CD4-positive, alpha-beta T cell (primary cell): ENCODE measurements at regions not wholly inside any gene's neighbourhood (a gene's known extent, or its start where the extent isn't known, plus 50 kb on each side); places are given as distances from the start of the nearest gene placed in this dataset.

Experiments
- ATAC-seq: fragments of 200-7000 bp; cut with Tn5 transposase; one replicate; pipeline ENCODE4 v1.10.0; 2022; ENCODE audit warnings: mild to moderate bottlenecking; ENCODE audit not compliant: poor library complexity
- CTCF ChIA-PET: fragments of 350-600 bp; sonication (Branson Sonifier 250); formaldehyde crosslinking; loops from one replicate; lab custom pipeline; 2021; ENCODE audit warnings: antibody characterized with exemption, inconsistent platforms; lab: Charles Lee
- POLR2A ChIA-PET: fragments of 350-600 bp; sonication (Branson Sonifier 250); formaldehyde crosslinking; loops from one replicate; lab custom pipeline; 2021; ENCODE audit warnings: antibody characterized with exemption, inconsistent platforms; lab: Charles Lee
- DNase-seq, 14 experiments: peaks; one replicate each; pipeline ENCODE4 v3.0.0-alpha.2; 2013 to 2020; ENCODE audit warnings: mixed read lengths in 2 of 14
- H3K27ac ChIP-seq, 2 donors: one replicate each; pipeline versions ENCODE4 v1.5.1 to v1.7.0; 2013; ENCODE audit warnings: low read length in 2 of 2, low read depth in 1 of 2, mild to moderate bottlenecking in 1 of 2
- H3K27me3 ChIP-seq, 2 experiments: 1 replicate in 1 of 2; 2 replicates in 1 of 2; pipeline versions ENCODE4 v1.6.1 to v1.7.0; 2013; ENCODE audit warnings: low read length in 2 of 2, control low read depth in 1 of 2, mild to moderate bottlenecking in 1 of 2, moderate library complexity in 1 of 2; ENCODE audit not compliant: insufficient read depth in 2 of 2, control insufficient read depth in 1 of 2
- H3K36me3 ChIP-seq: one replicate; pipeline ENCODE4 v1.6.1; 2013; ENCODE audit warnings: low read length, control low read depth; ENCODE audit not compliant: insufficient read depth
- H3K4me1 ChIP-seq: one replicate; pipeline ENCODE4 v1.6.1; 2013; ENCODE audit warnings: low read length, control low read depth; ENCODE audit not compliant: insufficient read depth
- H3K4me3 ChIP-seq: one replicate; pipeline ENCODE4 v1.5.1; 2013; ENCODE audit warnings: mild to moderate bottlenecking, low read length, moderate library complexity
- H3K9me3 ChIP-seq, 2 experiments: 1 replicate in 1 of 2; 2 replicates in 1 of 2; pipeline versions ENCODE4 v1.6.1 to v1.7.0; 2013; ENCODE audit warnings: low read length in 2 of 2, mild to moderate bottlenecking in 2 of 2, control low read depth in 1 of 2, moderate library complexity in 1 of 2; ENCODE audit not compliant: control insufficient read depth in 1 of 2, insufficient read depth in 1 of 2
- H3K27ac Mint-ChIP-seq: one replicate; pipeline ENCODE4 v1.8.0; 2020; ENCODE audit warnings: mixed read lengths
- H3K27me3 Mint-ChIP-seq: one replicate; pipeline ENCODE4 v1.8.0; 2021; ENCODE audit warnings: mixed read lengths
- H3K36me3 Mint-ChIP-seq: one replicate; pipeline ENCODE4 v1.8.0; 2021; ENCODE audit warnings: low read depth, mixed read lengths
- H3K4me1 Mint-ChIP-seq: one replicate; pipeline ENCODE4 v1.8.0; 2021; ENCODE audit warnings: low read depth, mixed read lengths
- H3K4me3 Mint-ChIP-seq: one replicate; pipeline ENCODE4 v1.8.0; 2020; ENCODE audit warnings: mild to moderate bottlenecking, mixed read lengths
- H3K9me3 Mint-ChIP-seq: one replicate; pipeline ENCODE4 v1.8.0; 2020; ENCODE audit warnings: mixed read lengths
- intact Hi-C, 2 experiments: fragments of 100-400 bp; cut with DNase I in 1 of 2; cut with micrococcal nuclease in 1 of 2; formaldehyde crosslinking; loops; one replicate each; pipeline versions ENCODE4 v1.15.1 to v1.9.0; 2023 to 2025; cut with DNase I, micrococcal nuclease
- TF ChIP-seq, protein P1 (sequence below): fragments of 200-600 bp; IDR thresholded peaks from one replicate; pipeline ENCODE4 v1.8.0; 2022; ENCODE audit warnings: antibody characterized with exemption, mild to moderate bottlenecking

DNA sequence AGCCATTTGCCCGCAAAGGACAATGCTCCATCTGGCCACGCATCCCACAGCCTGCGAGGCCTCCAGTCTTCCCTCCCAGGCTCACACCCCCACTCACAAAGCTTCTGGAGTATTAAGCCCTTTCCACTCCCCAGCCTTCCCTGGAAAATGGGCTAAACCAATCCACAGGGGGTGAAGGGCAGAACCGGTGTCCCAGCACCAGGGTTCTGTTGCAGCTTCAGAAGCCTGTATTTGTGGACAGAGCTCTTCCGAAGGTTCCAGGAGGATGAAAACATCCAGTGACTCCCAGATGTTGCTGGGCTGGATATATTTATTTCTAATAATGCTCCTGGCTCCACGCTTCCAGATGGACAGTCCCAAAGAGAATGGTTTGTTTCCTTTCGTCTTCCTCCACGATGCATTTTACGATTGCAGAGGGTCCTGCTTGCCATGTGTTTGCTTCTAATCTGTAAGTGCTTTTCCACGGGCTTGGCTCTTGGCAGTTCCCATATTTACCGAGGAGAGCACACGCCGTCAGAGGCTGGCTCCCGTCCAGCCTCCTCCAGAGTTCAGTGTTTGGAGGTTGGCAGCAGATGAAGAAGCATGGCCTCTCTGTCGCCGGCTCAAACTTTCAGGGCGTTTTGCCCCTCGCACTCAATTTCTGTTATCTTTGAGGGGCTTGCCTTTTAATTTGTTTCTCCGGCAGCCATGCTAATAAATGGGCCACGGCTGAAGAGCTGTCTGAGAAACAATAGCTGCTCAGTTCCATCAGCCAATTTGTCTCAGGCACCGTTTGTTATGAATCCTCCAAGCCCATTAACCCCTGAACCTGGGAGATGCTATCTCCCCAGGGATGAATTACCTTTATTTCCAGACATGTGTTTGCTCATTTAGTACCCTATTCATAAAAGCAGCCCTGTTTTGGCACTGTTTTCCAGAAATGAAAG is 367.9 kb upstream of the PROK2 start:
- DNase-seq: no peak
- Mint-ChIP-seq H3K36me3 (no peaks in the 10 kb centered on the region), H3K4me3 (no peak overlapping the region), H3K9me3 (no peaks in the 10 kb centered on the region), H3K27me3 (no peaks in the 10 kb centered on the region), H3K4me1 (no peaks in the 10 kb centered on the region), H3K27ac (no peak overlapping the region)
- Histone ChIP-seq H3K27ac (no peak overlapping the region), H3K36me3 (no peaks in the 10 kb centered on the region), H3K27me3 (no peaks in the 10 kb centered on the region), H3K9me3 (no peaks in the 10 kb centered on the region), H3K4me3 (no peak overlapping the region), H3K4me1 (no peaks in the 10 kb centered on the region)
- ATAC-seq: no peak
- ChIA-PET POLR2A (no interaction called here), CTCF (no interaction called here)
- TF ChIP-seq, protein P1, sequence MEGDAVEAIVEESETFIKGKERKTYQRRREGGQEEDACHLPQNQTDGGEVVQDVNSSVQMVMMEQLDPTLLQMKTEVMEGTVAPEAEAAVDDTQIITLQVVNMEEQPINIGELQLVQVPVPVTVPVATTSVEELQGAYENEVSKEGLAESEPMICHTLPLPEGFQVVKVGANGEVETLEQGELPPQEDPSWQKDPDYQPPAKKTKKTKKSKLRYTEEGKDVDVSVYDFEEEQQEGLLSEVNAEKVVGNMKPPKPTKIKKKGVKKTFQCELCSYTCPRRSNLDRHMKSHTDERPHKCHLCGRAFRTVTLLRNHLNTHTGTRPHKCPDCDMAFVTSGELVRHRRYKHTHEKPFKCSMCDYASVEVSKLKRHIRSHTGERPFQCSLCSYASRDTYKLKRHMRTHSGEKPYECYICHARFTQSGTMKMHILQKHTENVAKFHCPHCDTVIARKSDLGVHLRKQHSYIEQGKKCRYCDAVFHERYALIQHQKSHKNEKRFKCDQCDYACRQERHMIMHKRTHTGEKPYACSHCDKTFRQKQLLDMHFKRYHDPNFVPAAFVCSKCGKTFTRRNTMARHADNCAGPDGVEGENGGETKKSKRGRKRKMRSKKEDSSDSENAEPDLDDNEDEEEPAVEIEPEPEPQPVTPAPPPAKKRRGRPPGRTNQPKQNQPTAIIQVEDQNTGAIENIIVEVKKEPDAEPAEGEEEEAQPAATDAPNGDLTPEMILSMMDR: no peak
- intact Hi-C loops: no loop called here

DNA sequence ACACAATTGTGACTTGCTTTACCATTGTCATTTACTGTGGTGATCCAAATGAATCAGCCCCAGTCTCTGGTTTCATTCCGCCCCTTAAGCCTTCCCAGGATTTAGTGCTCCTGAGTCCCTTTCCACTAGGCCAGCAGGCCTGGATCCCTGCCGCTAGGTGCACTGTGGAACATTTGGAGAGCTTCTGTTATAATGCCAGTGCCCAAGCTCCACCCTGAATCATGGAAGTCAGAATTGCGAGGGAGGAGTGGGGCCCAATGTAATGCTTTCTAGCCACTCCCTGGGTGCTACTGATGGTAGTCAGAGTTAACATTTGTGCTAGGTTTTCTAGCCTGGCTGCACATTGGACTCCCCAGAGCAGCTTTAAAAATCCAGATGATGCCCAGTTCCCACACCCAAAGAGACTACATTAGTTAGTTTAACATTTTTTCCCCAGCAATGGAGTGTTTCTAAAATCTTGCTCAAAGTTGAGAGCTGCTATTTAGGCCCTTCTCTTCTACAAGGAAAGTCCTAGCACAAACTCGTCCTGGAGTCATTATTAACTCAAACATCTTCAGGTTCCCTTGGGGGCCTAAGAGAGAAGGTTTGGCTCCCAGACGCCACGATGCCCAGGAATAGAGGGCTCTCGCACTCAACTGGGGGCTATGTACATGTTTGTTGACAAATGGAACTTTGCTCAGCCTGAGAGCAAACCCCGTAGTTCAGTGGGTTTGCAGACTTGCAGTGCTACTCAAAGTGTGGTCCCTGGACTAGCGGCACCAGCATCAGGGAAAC is 366.7 kb upstream of the PROK2 start:
- intact Hi-C loops: no loop called here
- Histone ChIP-seq H3K4me3 (no peak overlapping the region), H3K4me1 (no peaks in the 10 kb centered on the region), H3K9me3 (no peaks in the 10 kb centered on the region), H3K36me3 (no peaks in the 10 kb centered on the region), H3K27me3 (no peaks in the 10 kb centered on the region), H3K27ac (no peak overlapping the region)
- Mint-ChIP-seq H3K27ac (no peak overlapping the region), H3K4me1 (no peaks in the 10 kb centered on the region), H3K4me3 (no peak overlapping the region), H3K9me3 (no peaks in the 10 kb centered on the region), H3K27me3 (no peaks in the 10 kb centered on the region), H3K36me3 (no peaks in the 10 kb centered on the region)
- DNase-seq: no peak
- no peak for ATAC-seq
- ChIA-PET POLR2A (no interaction called here), CTCF (no interaction called here)
- TF ChIP-seq, protein P1: no peak

DNA sequence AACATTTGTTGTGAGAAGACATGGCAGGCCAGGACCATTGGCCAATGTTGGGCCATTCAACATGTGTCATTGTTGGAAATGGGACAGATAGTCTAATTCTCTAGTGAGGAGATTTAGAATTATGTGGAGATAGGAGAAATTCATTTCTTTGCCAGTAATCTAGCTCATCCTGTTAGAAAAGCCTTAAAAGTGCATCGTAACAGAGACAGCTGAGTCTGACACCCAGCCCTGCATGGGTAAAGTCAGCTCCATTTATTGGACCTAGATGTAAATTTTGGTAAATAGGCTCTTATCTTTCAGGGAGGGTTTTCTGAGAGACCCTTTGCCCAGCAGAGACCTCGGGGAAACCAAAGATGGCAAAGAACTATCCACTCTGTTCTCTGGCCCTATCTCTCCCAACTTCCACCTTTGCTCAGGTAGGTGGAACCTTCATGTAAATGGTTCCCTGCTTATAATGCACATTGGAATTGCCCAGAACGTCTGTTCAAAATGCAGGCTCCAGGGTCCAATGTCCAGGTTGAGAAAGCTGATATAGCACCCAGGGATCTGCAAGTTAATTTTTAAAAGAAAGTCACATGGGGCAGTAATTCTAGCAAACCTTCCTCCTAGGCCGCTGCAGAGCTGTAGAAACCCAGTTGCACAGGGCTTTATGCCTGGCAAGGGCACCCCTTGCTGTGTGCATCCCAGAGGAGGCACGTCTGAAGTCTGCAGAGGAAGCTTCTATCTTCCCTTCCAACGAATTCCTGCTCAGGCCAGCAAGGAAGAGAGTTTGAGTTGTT is 365.9 kb upstream of the PROK2 start:
- Histone ChIP-seq H3K9me3 (no peaks in the 10 kb centered on the region), H3K4me1 (no peaks in the 10 kb centered on the region), H3K4me3 (no peak overlapping the region), H3K27me3 (no peaks in the 10 kb centered on the region), H3K27ac (no peak overlapping the region), H3K36me3 (no peaks in the 10 kb centered on the region)
- no peaks in the 10 kb centered on the region for H3K27me3 Mint-ChIP-seq
- no peak overlapping the region for H3K4me3 Mint-ChIP-seq
- DNase-seq: no peak
- TF ChIP-seq, protein P1: no peak
- no peaks in the 10 kb centered on the region for H3K36me3 Mint-ChIP-seq
- no peaks in the 10 kb centered on the region for H3K4me1 Mint-ChIP-seq
- no peak overlapping the region for H3K27ac Mint-ChIP-seq
- CTCF ChIA-PET: no interaction called here
- no peak for ATAC-seq
- intact Hi-C loops: no loop called here
- POLR2A ChIA-PET: no interaction called here
- H3K9me3 Mint-ChIP-seq: no peaks in the 10 kb centered on the region
